ENCODE measurements at regions not wholly inside any gene's neighbourhood (a gene's known extent, or its start where the extent isn't known, plus 50 kb on each side); places are given as distances from the start of the nearest gene placed in this dataset.
"Not testable (repeated sequence)": the region's sequence is repeated elsewhere in the genome, so short reads cannot be mapped to it uniquely, and the experiment has no call there.

- intact Hi-C loops (cut with micrococcal nuclease), result no loop called here
Measured at GRCh38 chr3:178202194-178202593, 334.0 kb upstream of the KCNMB2 start.

DNA sequence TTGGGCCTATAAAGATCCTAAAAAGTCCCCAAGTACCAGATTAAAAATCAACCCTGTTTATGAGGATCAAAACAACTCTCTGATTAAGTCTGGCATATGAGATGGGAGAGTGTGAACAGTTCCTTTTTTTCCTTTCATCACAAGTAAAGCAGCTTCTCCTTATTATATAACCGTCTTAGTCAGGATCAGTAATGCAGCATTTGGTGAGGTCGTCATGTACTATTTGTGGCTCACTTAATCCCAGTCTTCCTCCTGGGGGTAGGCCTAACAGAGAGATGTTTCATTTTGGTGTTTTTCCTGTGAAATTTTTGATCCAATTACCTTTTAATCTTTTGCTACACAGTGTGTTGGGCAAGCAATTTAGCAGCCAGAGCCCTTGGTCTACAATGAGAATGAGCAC lies 333.1 kb upstream of the KCNMB2 start:
- intact Hi-C loops (cut with micrococcal nuclease), result no loop called here

GRCh38 chr3:178203650-178204049 lies 332.6 kb upstream of the KCNMB2 start:
- intact Hi-C loops (cut with micrococcal nuclease), result no loop called here

- intact Hi-C loops (cut with micrococcal nuclease), result no loop called here
Measured at GRCh38 chr3:178205740-178206139, 330.5 kb upstream of the KCNMB2 start.

- intact Hi-C loops (cut with micrococcal nuclease), result no loop called here
Measured at GRCh38 chr3:178206521-178206920, 329.7 kb upstream of the KCNMB2 start.

DNA sequence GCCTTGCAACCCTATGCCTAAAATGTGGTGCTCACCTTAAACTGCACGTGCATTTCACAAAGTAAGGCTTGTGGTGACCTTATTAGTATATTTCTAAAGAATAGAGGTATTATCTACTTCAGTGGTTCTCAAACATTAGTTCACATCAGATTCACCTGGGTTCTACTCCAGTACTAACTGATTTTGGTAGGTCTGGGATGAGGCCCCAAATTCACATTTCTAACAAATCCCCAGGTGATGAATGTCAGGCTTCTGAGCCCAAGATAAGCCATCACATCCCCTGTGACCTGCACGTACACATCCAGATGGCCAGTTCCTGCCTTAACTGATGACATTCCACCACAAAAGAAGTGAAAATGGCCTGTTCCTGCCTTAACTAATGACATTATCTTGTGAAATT lies 329.1 kb upstream of the KCNMB2 start:
- intact Hi-C loops (cut with micrococcal nuclease), result not testable (repeated sequence)

- intact Hi-C loops (cut with micrococcal nuclease), result not testable (repeated sequence)
Measured at GRCh38 chr3:178207627-178208026, 328.6 kb upstream of the KCNMB2 start.

GRCh38 chr3:178209116-178209515 lies 327.1 kb upstream of the KCNMB2 start:
- intact Hi-C loops (cut with micrococcal nuclease), result not testable (repeated sequence)

GRCh38 chr3:178209618-178210017 lies 326.6 kb upstream of the KCNMB2 start:
- intact Hi-C loops (cut with micrococcal nuclease), result not testable (repeated sequence)

DNA sequence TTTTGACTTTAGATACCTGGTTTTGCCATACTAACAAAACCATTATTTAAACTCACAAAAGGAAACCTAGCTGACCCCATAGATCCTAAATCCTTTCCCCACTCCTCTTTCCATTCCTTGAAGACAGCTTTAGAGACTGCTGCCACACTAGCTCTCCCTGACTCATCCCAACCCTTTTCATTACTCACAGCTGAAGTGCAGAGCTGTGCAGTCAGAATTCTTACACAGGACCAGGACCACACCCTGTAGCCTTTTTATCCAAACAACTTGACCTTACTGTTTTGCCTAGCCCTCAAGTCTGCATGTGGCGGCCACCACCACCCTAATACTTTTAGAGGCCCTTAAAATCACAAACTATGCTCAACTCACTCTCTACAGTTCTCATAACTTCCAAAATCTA lies 325.1 kb upstream of the KCNMB2 start:
- intact Hi-C loops (cut with micrococcal nuclease), result not testable (repeated sequence)

DNA sequence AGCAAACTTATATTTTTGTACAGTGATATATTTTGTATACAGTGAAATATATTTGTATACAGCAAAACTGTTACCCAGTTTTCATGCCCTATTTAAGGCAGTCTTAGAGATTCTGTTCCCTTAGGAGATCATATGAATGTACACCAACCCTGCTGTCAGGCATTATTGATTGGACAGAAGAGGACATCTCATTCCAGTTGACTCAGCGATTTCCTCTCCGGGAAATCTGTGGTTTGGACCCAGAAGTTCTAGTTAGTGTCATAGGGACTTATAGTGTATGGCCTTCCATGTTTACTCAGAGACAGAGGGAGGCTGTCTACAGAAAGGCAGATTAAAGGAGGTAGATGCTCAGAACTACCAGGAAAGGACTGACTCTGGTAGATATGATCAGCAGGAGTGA lies 318.8 kb upstream of the KCNMB2 start:
- intact Hi-C loops (cut with micrococcal nuclease), result no loop called here

- intact Hi-C loops (cut with micrococcal nuclease), result no loop called here
Measured at GRCh38 chr3:178218231-178218630, 318.0 kb upstream of the KCNMB2 start.

- intact Hi-C loops (cut with micrococcal nuclease), result not testable (repeated sequence)
Measured at GRCh38 chr3:178219661-178220060, 316.6 kb upstream of the KCNMB2 start.

DNA sequence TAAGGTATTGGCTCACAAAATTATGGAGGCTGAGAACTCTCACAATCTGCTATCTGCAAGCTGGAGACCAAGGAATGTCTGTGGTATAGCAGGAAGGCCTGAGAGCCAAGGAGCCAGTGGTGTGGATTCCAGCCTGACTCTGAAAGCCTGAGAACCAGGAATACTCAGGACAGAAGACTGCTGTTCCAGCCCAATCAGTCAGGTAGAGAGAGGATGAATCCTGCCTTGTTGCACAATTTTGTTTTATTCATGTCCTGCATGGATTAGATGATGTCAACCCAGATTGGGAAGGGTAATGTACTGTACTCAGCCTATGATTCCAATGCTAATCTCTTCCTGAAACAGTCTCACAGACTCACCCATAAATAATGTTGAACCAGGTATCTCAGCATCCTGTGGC lies 312.4 kb upstream of the KCNMB2 start:
- intact Hi-C loops (cut with micrococcal nuclease), result no loop called here

DNA sequence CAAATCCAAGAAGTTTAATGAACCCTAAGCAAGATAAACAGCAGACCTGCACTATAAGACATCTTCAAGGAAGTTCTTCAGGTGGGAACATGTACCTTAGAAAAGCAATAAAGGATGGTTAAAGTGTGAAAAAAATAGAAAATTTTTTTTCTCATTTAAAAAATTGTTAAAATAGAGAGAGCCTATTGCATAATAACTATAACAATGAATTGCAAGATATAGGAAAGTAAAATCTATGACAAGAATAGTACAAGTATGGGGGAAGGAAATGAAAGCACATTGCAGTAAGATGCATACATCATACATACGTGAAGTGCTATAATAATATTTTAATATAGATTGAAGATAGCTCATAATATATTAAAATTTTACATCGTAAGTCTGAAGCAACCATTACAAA lies 310.1 kb upstream of the KCNMB2 start:
- intact Hi-C loops (cut with micrococcal nuclease), result no loop called here

- intact Hi-C loops (cut with micrococcal nuclease), result no loop called here
Measured at GRCh38 chr3:178231645-178232044, 304.6 kb upstream of the KCNMB2 start.

DNA sequence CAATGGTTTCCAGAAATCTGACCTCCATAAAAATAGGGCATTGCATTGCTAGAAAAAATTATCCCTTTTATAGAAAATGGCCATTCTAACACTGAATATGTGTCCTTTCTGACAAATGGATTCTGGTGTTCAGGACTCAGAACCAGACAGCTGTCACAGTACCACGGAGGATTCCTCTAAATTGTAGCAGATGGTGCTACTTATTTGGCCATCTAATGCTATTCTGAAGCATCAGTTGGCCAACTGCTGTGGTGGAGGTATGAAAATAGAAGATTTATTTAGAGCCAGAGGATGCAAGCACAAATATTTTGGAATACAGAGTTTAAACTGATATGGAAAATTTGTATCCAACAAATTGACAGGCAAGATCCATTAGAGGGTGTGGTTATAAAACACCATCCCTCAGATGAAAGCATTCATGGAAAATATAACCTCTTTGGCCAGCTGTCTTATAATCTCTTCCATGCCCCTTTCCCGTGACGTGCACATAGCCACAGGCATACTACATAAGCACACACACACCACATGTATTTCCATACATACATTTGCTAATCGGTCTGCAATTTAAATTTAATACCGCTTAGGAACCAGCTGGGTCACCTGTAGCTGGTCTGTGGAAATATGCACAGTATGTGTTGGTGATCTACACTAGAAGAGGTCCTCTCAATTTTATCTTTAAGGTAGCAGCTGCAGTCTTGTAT lies 302.7 kb upstream of the KCNMB2 start:
- intact Hi-C loops (cut with micrococcal nuclease), result no loop called here

- intact Hi-C loops (cut with micrococcal nuclease), result no loop called here
Measured at GRCh38 chr3:178236555-178237277, 299.5 kb upstream of the KCNMB2 start.

DNA sequence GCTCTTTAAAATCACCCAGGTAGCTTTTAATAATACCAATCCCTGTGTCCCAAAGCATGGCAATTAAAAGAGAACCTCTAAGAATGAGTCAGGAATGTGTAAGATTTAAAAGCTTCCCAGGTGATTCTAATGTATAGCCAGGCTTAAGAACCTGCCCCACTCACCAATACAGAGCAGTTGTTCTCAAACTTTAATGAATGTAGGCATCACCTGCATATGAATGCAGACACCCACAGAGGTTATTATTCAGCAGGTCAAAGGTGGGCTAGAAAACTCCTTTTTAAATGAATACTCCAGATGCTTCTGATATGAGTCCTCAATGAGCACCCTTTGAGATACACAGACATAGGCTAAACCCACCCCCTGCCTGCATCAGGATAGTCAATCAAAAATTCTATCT lies 298.1 kb upstream of the KCNMB2 start:
- intact Hi-C loops (cut with micrococcal nuclease), result no loop called here

DNA sequence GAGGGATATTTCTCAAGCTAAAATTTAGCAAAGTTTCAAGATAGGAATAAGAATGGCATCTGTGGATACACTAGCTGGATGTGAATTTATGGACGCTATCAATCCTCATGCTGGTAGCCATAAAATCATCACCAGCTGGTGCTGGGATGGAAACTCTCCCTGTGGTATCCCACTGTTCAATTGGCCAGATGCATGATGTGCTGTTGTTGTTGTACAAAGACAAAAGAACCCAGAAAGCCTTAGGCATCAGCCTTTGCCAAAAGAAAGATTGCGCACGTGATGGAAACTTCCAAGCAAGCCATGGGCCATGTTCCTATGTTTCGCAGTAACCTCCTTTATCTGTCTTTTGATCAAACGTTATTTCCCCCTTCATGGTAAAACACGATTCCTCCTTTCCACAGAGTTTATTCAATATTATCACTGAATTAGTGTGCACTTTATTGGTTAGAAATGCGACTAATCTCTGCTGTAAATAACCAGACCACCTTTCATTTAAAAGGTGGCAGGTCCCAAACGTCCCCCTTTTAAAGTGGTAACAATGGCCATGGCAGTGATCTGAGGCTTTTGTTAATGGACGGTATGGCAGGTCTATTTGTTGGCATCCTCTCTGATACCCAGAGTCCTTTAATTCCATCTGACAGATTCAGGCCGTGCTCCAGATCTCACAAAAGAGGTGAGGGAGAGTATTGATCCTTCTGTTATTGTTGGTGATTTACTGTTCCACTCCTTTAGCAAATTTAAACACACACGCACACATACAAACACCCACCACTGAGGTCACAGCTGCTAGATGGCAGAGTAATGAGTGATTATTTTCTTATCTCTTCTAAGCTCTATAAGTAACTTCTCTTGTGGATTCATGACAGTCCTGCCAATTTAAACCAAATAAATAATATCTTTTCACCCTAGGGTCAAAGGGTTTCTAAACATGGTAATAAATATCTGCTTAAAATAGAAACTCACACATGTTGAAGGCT lies 291.2 kb upstream of the KCNMB2 start:
- intact Hi-C loops (cut with micrococcal nuclease), result no loop called here

DNA sequence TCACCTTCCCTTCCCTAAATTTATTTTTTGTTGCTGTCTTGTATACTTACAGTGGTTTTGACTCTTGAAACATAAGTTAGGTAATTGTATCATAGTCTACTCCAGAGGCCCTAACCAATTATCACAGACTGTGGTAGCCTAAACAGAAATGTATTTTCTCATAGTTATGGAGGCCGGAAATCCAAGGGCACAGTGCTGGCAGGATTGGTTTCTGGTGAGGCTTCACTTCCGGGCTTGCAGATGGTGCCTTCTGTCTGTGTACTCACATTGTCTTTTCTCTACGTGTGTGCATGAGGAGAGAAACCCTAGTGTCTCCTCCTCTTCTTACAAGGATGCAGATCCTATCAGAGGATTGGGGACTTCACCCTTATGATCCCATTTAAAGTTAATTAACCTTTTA lies 290.2 kb upstream of the KCNMB2 start:
- intact Hi-C loops (cut with micrococcal nuclease), result no loop called here

DNA sequence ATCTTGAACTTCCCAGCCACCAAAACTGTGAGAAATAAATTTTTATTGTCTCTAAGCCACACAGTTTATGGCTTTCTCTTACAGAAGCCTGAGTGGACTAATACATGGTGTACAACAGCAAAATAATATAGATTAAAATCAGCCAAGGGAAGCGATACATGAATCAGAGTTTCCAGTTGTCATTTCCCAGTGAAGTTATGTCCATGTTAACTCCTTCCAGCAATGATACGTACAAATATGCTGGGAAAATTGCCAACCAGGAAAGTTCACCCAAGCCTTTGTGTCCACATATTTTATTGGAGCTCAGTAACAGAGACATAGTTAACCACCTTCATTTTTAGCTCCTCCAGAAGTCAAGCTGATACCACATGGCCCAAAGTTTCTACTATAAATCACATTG lies 280.9 kb upstream of the KCNMB2 start:
- intact Hi-C loops (cut with micrococcal nuclease), result no loop called here
